GM06990 (cell line): ENCODE measurements at regions not wholly inside any gene's neighbourhood (a gene's known extent, or its start where the extent isn't known, plus 50 kb on each side); places are given as distances from the start of the nearest gene placed in this dataset.

Source experiments
- DNase-seq: peaks from one replicate; pipeline ENCODE4 v3.0.0-alpha.2; 2011; ENCODE audit not compliant: insufficient read length; ENCODE audit errors: extremely low read depth
- H3K27me3 ChIP-seq: replicated peaks from 2 replicates; pipeline ENCODE4 v1.6.0; 2011; ENCODE audit warnings: low read length; ENCODE audit not compliant: control insufficient read depth, insufficient read depth
- H3K36me3 ChIP-seq: 2 replicates; pipeline ENCODE4 v1.5.1; 2011; ENCODE audit warnings: low read length; ENCODE audit not compliant: control insufficient read depth, insufficient read depth
- H3K4me3 ChIP-seq: replicated peaks from 2 replicates; pipeline ENCODE4 v1.5.1; 2011; ENCODE audit warnings: low read depth, mild to moderate bottlenecking, control low read depth, low read length
- TF ChIP-seq, protein P1 (sequence below): IDR thresholded peaks from 2 replicates; pipeline ENCODE4 v1.5.1; 2011; ENCODE audit warnings: low read length, control low read depth, mild to moderate bottlenecking, inconsistent platforms; ENCODE audit not compliant: insufficient read depth, poor library complexity, severe bottlenecking

DNA sequence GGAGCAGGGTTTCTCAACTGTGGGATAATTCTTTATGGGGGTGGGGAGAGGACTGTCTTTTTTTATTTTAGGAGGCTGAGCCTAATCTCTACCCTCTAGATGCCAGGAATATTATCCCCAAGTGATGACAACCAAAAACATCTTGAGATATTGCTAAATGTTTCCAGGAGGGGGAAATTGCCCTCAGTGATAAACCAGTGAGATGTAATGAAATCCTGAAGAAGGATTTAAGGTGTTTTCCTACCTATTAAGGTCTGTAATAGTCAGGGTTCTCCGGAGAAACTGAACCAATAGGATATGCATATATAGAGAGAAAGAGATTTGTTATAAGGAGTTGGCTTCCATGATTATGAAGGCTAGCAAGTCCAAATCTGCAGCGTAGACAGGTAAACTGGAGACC lies 208.3 kb upstream of the MIR17HG start:
- no peaks in the 10 kb centered on the region for H3K36me3 ChIP-seq
- no peak for DNase-seq
- H3K4me3 ChIP-seq: no peak overlapping the region
- TF ChIP-seq, protein P1, sequence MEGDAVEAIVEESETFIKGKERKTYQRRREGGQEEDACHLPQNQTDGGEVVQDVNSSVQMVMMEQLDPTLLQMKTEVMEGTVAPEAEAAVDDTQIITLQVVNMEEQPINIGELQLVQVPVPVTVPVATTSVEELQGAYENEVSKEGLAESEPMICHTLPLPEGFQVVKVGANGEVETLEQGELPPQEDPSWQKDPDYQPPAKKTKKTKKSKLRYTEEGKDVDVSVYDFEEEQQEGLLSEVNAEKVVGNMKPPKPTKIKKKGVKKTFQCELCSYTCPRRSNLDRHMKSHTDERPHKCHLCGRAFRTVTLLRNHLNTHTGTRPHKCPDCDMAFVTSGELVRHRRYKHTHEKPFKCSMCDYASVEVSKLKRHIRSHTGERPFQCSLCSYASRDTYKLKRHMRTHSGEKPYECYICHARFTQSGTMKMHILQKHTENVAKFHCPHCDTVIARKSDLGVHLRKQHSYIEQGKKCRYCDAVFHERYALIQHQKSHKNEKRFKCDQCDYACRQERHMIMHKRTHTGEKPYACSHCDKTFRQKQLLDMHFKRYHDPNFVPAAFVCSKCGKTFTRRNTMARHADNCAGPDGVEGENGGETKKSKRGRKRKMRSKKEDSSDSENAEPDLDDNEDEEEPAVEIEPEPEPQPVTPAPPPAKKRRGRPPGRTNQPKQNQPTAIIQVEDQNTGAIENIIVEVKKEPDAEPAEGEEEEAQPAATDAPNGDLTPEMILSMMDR: no peak
- H3K27me3 ChIP-seq: no peaks in the 10 kb centered on the region

DNA sequence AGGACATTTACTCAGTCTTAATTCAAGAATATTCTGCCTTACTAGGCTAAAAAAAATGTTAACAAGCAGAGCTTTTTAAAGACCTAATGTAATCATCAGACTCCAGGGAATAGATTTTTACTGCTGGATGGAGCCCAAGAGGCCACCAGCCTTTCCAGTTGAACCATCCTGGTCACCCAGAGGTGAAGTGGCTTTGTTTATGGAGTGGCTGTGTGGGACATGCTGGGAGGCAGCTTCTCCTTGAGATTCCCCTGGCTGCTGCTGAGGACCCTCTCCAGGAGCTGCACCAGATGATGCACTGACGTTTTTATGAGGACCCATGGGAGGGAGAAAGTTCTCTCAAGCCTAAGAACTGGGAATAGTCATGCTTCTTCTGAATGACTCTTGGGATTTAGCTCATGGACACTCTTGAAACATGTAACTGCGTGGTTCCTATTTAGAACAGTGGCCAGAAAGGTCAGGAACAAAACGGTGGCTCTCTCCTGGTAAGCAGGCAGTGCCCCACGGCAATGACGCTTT lies 205.9 kb upstream of the MIR17HG start:
- Histone ChIP-seq H3K4me3 (no peak overlapping the region), H3K27me3 (no peaks in the 10 kb centered on the region), H3K36me3 (no peaks in the 10 kb centered on the region)
- no peak for DNase-seq
- TF ChIP-seq, protein P1: no peak

DNA sequence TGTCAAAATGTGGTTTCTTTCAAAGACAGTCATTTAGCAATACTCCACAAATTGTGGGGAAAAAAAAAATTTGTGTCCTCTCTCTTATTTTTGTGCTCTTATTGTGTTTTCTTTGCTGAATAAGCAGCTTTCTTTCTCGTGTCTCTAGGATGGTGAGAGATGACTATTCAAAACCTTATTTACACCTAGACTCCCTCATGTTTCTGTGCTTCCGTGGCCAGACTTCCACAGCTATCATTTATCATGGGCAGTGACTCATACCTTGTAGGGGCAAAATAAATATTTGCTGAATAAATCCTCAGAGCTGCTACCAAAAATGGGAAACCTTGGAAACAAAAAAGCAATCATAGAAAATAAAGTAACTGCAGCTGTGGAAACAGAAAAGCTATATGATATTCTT lies 204.9 kb upstream of the MIR17HG start:
- Histone ChIP-seq H3K36me3 (no peaks in the 10 kb centered on the region), H3K4me3 (no peak overlapping the region), H3K27me3 (no peaks in the 10 kb centered on the region)
- DNase-seq: no peak
- TF ChIP-seq, protein P1: no peak

- H3K36me3 ChIP-seq: no peaks in the 10 kb centered on the region
- TF ChIP-seq, protein P1: no peak
- no peak for DNase-seq
- no peak overlapping the region for H3K4me3 ChIP-seq
- H3K27me3 ChIP-seq: no peaks in the 10 kb centered on the region
Measured at GRCh38 chr13:91144054-91144453, 203.4 kb upstream of the MIR17HG start.

GRCh38 chr13:91144486-91144885 lies 203.0 kb upstream of the MIR17HG start:
- H3K27me3 ChIP-seq: no peaks in the 10 kb centered on the region
- DNase-seq: no peak
- no peak overlapping the region for H3K4me3 ChIP-seq
- TF ChIP-seq, protein P1: no peak
- no peaks in the 10 kb centered on the region for H3K36me3 ChIP-seq
